Spleen (tissue), 11 donors: ENCODE measurements at regions not wholly inside any gene's neighbourhood (a gene's known extent, or its start where the extent isn't known, plus 50 kb on each side); places are given as distances from the start of the nearest gene placed in this dataset.

ENCODE experiments used
- DNase-seq: peaks from one replicate; pipeline ENCODE4 v3.0.0-alpha.2; 2020
- H3K27ac ChIP-seq, 8 donors: fragments of 200-600 bp; sonication (generic) in 7 of 8; 1 replicate in 4 of 8; 2 replicates in 4 of 8; pipeline versions ENCODE4 v1.5.0 to v1.8.0; 2016 to 2021; ENCODE audit warnings: inconsistent platforms in 4 of 8, mild to moderate bottlenecking in 4 of 8, moderate library complexity in 1 of 8
- H3K27me3 ChIP-seq, 7 donors: fragments of 200-600 bp; sonication (generic) in 6 of 7; replicated peaks in 1 of 7; 1 replicate in 4 of 7; 2 replicates in 3 of 7; pipeline versions ENCODE4 v1.5.0 to v1.8.0; 2016 to 2021; ENCODE audit warnings: inconsistent platforms in 3 of 7, mild to moderate bottlenecking in 1 of 7
- H3K36me3 ChIP-seq, 6 donors: fragments of 200-600 bp; sonication (generic) in 5 of 6; 1 replicate in 4 of 6; 2 replicates in 2 of 6; pipeline versions ENCODE4 v1.5.0 to v1.8.0; 2016 to 2021; ENCODE audit warnings: inconsistent platforms in 2 of 6
- H3K4me1 ChIP-seq, 6 donors: fragments of 200-600 bp; sonication (generic) in 5 of 6; 1 replicate in 3 of 6; 2 replicates in 3 of 6; pipeline versions ENCODE4 v1.5.0 to v1.8.0; 2016 to 2021; ENCODE audit warnings: inconsistent platforms in 3 of 6
- H3K4me3 ChIP-seq, 8 donors: fragments of 200-600 bp; sonication (generic) in 7 of 8; 1 replicate in 4 of 8; 2 replicates in 4 of 8; pipeline versions ENCODE4 v1.5.0 to v1.8.0; 2016 to 2021; ENCODE audit warnings: inconsistent platforms in 4 of 8, mild to moderate bottlenecking in 4 of 8, moderate library complexity in 2 of 8
- H3K9me3 ChIP-seq, 8 donors: fragments of 200-600 bp; sonication (generic) in 7 of 8; 1 replicate in 4 of 8; 2 replicates in 4 of 8; pipeline versions ENCODE4 v1.5.0 to v1.8.0; 2016 to 2021; ENCODE audit warnings: inconsistent platforms in 4 of 8
- POLR2A ChIP-seq, 3 donors: fragments of 450-650 bp; IDR thresholded peaks; one replicate each; pipeline ENCODE4 v1.5.1; 2017; ENCODE audit warnings: antibody characterized with exemption in 3 of 3, mild to moderate bottlenecking in 1 of 3
- POLR2AphosphoS5 ChIP-seq, 3 donors: sonication (generic); formaldehyde crosslinking; IDR thresholded peaks; one replicate each; pipeline ENCODE4 v1.5.1; 2017; ENCODE audit warnings: antibody characterized with exemption in 3 of 3
- WGBS, 5 donors: extraction: QIAGEN DNeasy Blood & Tissue Kit in 3 of 5; methylation state at CpG; one replicate each; pipeline versions ENCODE4 v1.1.5 to v1.1.7; 2013 to 2018; 5-methylcytosine and 5-hydroxymethylcytosine counted together
- intact Hi-C: fragments of 100-400 bp; cut with DNase I; formaldehyde crosslinking; loops from one replicate; pipeline ENCODE4 v1.15.0; 2023; ENCODE audit warnings: low total_unique reads
- TF ChIP-seq, protein P1 (sequence below), 11 experiments: fragments of 200-600 bp in 7 of 11; fragments of 450-650 bp in 4 of 11; sonication (generic) in 4 of 11; IDR thresholded peaks in 8 of 11; conservative IDR thresholded peaks in 3 of 11; 1 replicate in 7 of 11; 2 replicates in 4 of 11; pipeline versions ENCODE4 v1.4.0 to v1.8.0; 2016 to 2021; ENCODE audit warnings: antibody characterized with exemption in 11 of 11, inconsistent platforms in 4 of 11, mild to moderate bottlenecking in 1 of 11
- donor health status: healthy with polysubstance abuse.
- donor health status: DM: no; HTN: no; CAD: no; lungs with moderate emphysema.
- donor health status: DM: no; HTN: no; CAD: no.
- donor health status: Bipolar disorder and iron deficiency.
- donor health status: healthy.
- donor health status: DM: no; HTN: no; CAD: no.
- donor health status: DM: yes; HTN: yes; CAD: no.

DNA sequence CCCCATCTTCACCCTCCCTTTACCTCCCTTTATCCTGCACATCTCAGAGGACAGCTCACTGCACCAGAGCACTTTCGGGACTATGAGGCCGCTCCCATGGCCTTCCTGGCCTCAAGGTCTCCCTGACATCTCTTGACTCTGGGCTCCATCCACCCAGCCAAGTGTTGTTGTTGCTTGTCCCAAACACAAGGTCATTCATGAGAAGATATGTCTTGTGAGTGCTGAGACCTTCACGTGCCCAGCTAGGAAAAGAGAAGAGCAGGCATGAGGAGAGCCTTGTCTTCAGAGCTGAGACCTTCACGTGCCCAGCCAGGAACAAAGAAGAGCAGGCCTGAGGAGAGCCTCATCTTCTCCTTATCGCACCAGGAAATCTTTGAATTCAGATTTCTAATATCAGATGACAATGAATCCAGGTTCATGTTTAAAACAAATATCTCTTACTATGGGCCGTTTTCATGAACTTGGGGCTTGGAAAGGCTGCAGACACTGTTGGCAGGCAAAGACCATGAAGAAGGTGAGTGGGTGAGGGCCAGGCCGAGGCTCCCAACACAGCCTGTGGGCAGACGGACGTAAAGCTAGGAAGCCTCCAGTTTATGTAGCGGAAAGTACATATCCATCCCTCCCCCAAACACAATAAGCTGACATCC is 256.1 kb downstream of the NDUFA10 start:
- Histone ChIP-seq H3K27me3 (peaks cover 0 to 17% (median 0%) of the 10 kb centered on the region in 7 donors), H3K4me1 (peaks cover 0 to 33% (median 0%) of the 10 kb centered on the region in 6 donors), H3K9me3 (peaks cover 0 to 25% (median 11%) of the 10 kb centered on the region in 8 donors), H3K27ac (peak overlapping the region in 2 of 8 donors; percentile 36 to 41), H3K36me3 (no peaks in the 10 kb centered on the region), H3K4me3 (no peak overlapping the region)
- intact Hi-C loops: no loop called here
- no peak for DNase-seq
- 44 to 59% (median 50%) methylated on average over 10 of the region's 10 CpGs for WGBS, 5 donors
- TF ChIP-seq POLR2A (IDR thresholded peaks at IDR 0.05) (no peak), POLR2AphosphoS5 (IDR thresholded peaks at IDR 0.05) (no peak)
- TF ChIP-seq, protein P1, sequence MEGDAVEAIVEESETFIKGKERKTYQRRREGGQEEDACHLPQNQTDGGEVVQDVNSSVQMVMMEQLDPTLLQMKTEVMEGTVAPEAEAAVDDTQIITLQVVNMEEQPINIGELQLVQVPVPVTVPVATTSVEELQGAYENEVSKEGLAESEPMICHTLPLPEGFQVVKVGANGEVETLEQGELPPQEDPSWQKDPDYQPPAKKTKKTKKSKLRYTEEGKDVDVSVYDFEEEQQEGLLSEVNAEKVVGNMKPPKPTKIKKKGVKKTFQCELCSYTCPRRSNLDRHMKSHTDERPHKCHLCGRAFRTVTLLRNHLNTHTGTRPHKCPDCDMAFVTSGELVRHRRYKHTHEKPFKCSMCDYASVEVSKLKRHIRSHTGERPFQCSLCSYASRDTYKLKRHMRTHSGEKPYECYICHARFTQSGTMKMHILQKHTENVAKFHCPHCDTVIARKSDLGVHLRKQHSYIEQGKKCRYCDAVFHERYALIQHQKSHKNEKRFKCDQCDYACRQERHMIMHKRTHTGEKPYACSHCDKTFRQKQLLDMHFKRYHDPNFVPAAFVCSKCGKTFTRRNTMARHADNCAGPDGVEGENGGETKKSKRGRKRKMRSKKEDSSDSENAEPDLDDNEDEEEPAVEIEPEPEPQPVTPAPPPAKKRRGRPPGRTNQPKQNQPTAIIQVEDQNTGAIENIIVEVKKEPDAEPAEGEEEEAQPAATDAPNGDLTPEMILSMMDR (IDR thresholded peaks at IDR 0.05 in 8 of 11, conservative IDR thresholded peaks at IDR 0.05 in 3 of 11): no peak

DNA sequence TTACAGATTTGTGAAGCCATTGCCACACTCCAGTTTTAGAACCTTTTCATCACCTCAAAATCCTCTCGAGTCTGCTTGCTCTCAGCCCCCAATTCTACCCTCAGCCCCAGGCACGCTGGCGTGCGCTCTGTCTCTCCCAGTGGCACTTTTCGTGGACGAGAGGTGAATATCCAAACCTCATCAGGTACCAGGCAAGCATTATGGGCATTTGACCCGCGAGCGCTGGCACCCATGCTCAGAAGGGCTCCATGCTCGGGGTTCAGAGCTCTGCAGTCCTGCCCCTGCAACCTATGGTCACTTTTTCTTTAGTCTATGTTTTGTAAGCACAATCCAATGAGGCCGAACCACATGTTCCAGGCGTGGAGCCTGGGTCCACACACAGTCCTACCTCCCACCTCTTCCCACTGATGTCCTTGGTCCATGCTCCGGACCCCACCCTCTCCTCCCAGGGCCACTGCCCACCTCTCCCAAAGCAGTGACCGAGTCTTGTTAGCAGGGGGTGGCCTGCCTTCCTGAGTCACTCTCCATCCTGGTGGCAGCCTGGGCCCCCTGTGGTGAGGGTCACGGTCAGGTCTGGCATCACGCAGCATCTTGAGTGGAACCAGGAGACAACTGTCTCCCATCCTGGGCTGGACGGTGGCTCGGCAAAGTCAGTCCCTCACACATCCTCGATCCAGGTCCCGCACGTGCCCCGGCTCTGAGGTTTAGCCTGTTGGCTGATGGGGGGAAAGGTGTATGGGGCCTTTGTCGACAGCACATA is 256.9 kb downstream of the NDUFA10 start:
- Histone ChIP-seq H3K27ac (no peak overlapping the region), H3K9me3 (peaks cover 0 to 25% (median 11%) of the 10 kb centered on the region in 8 donors), H3K36me3 (no peaks in the 10 kb centered on the region), H3K27me3 (peaks cover 0 to 10% (median 0%) of the 10 kb centered on the region in 7 donors), H3K4me3 (no peak overlapping the region), H3K4me1 (peaks cover 0 to 25% (median 0%) of the 10 kb centered on the region in 6 donors)
- intact Hi-C loops: no loop called here
- WGBS, 5 donors: 85 to 96% (median 90%) methylated on average over 19 to 23 of the region's 23 CpGs
- no peak for TF ChIP-seq POLR2AphosphoS5 (IDR thresholded peaks at IDR 0.05)
- TF ChIP-seq, protein P1 (IDR thresholded peaks at IDR 0.05 in 8 of 11, conservative IDR thresholded peaks at IDR 0.05 in 3 of 11): no peak
- no peak for TF ChIP-seq POLR2A (IDR thresholded peaks at IDR 0.05)
- DNase-seq: peak; percentile 53

DNA sequence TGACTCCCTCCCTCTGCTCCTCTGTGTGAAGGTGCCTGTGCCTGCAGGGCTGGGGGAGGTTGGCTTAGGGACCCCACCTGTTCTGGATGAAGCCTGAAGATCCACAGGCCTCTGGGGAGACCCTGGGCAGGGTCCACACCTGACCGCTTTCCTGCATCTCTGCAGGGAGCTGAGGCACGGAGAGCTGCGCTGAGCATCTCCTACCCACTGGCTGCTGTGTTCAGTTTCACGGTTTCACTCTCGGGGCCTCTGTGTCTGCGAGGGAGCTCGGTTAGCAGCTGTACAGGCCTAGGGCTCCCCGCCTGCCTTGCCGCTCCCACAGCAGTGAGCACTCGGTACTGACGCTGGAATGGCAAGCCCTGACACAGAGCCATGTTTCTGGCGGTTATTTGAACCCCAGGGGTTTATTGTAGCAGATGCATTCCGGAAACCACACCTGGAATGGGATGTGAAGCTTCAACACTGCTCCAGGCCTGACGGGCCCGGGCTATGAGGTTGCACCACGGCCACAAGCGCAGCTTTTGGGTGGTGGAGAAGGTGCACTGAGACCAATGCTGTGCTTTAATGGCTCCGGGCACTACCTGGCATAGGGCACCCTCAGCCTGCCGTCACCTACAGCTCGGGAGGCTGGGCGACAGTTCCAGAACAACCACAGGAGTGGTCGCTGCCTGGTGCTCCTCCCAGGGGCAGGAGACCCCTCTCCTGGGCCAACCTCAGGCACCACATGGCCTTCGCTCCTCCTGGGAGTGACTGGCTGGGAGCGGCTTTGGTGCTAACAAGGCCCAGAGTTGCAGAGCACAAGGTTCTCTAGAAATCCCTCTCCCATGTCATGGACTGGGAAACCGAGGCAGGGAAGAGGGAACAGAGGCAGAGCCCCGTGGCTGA is 257.9 kb downstream of the NDUFA10 start:
- H3K36me3 ChIP-seq: no peaks in the 10 kb centered on the region
- intact Hi-C loops: no loop called here
- DNase-seq: peak; percentile 59
- TF ChIP-seq POLR2A (IDR thresholded peaks at IDR 0.05) (no peak), POLR2AphosphoS5 (IDR thresholded peaks at IDR 0.05) (no peak)
- TF ChIP-seq, protein P1 (IDR thresholded peaks at IDR 0.05 in 8 of 11, conservative IDR thresholded peaks at IDR 0.05 in 3 of 11): no peak
- H3K4me1 ChIP-seq: peaks cover 0 to 19% (median 0%) of the 10 kb centered on the region in 6 donors
- peaks cover 0 to 10% (median 0%) of the 10 kb centered on the region in 7 donors for H3K27me3 ChIP-seq
- 85 to 92% (median 88%) methylated on average over 9 to 26 of the region's 26 CpGs for WGBS, 5 donors
- peaks cover 0 to 20% (median 10%) of the 10 kb centered on the region in 8 donors for H3K9me3 ChIP-seq
- H3K4me3 ChIP-seq: no peak overlapping the region
- H3K27ac ChIP-seq: no peak overlapping the region
